ENCODE measurements at regions not wholly inside any gene's neighbourhood (a gene's known extent, or its start where the extent isn't known, plus 50 kb on each side); places are given as distances from the start of the nearest gene placed in this dataset.
"Not testable (repeated sequence)": the region's sequence is repeated elsewhere in the genome, so short reads cannot be mapped to it uniquely, and the experiment has no call there.

GRCh38 chr20:53652090-53652858 lies 58.6 kb upstream of the ZNF217 start:
- H3K9me3 Mint-ChIP-seq (ENCODE audit: unreplicated experiment): no peaks in the 10 kb centered on the region
- H3K4me3 Mint-ChIP-seq (ENCODE audit: unreplicated experiment): no peak overlapping the region
- H3K27me3 Mint-ChIP-seq (ENCODE audit: unreplicated experiment): no peaks in the 10 kb centered on the region
- peaks cover 4% of the 10 kb centered on the region for H3K4me1 Mint-ChIP-seq (ENCODE audit: unreplicated experiment)
- TF ChIP-seq CTCF (IDR thresholded peaks at IDR 0.05; ENCODE audit: unreplicated experiment): no peak
- no peaks in the 10 kb centered on the region for H3K36me3 Mint-ChIP-seq (ENCODE audit: low read depth, unreplicated experiment)
- no peak overlapping the region for H3K27ac Mint-ChIP-seq (ENCODE audit: unreplicated experiment)
- DNase-seq (ENCODE audit: low spot score): no peak

- H3K4me1 Mint-ChIP-seq (ENCODE audit: unreplicated experiment); H3K27me3 Mint-ChIP-seq (ENCODE audit: unreplicated experiment); H3K4me3 Mint-ChIP-seq (ENCODE audit: unreplicated experiment); H3K9me3 Mint-ChIP-seq (ENCODE audit: unreplicated experiment); DNase-seq (ENCODE audit: low spot score); H3K27ac Mint-ChIP-seq (ENCODE audit: unreplicated experiment); H3K36me3 Mint-ChIP-seq (ENCODE audit: low read depth, unreplicated experiment): not testable (repeated sequence)
Observed at GRCh38 chr20:53649493-53649892, 55.9 kb upstream of the ZNF217 start.

GRCh38 chr20:53647286-53647821 lies 53.7 kb upstream of the ZNF217 start:
- H3K4me1 Mint-ChIP-seq (ENCODE audit: unreplicated experiment): peaks cover 12% of the 10 kb centered on the region
- no peaks in the 10 kb centered on the region for H3K36me3 Mint-ChIP-seq (ENCODE audit: low read depth, unreplicated experiment)
- H3K9me3 Mint-ChIP-seq (ENCODE audit: unreplicated experiment): no peaks in the 10 kb centered on the region
- no peak for TF ChIP-seq CTCF (IDR thresholded peaks at IDR 0.05; ENCODE audit: unreplicated experiment)
- no peak overlapping the region for H3K4me3 Mint-ChIP-seq (ENCODE audit: unreplicated experiment)
- DNase-seq (ENCODE audit: low spot score): no peak
- no peaks in the 10 kb centered on the region for H3K27me3 Mint-ChIP-seq (ENCODE audit: unreplicated experiment)
- H3K27ac Mint-ChIP-seq (ENCODE audit: unreplicated experiment): no peak overlapping the region

GRCh38 chr20:53646550-53646949 lies 52.9 kb upstream of the ZNF217 start:
- peaks cover 13% of the 10 kb centered on the region for H3K4me1 Mint-ChIP-seq (ENCODE audit: unreplicated experiment)
- H3K36me3 Mint-ChIP-seq (ENCODE audit: low read depth, unreplicated experiment): no peaks in the 10 kb centered on the region
- no peak overlapping the region for H3K27ac Mint-ChIP-seq (ENCODE audit: unreplicated experiment)
- no peaks in the 10 kb centered on the region for H3K27me3 Mint-ChIP-seq (ENCODE audit: unreplicated experiment)
- H3K9me3 Mint-ChIP-seq (ENCODE audit: unreplicated experiment): no peaks in the 10 kb centered on the region
- no peak overlapping the region for H3K4me3 Mint-ChIP-seq (ENCODE audit: unreplicated experiment)
- no peak for TF ChIP-seq CTCF (IDR thresholded peaks at IDR 0.05; ENCODE audit: unreplicated experiment)
- DNase-seq (ENCODE audit: low spot score): no peak

- Mint-ChIP-seq H3K36me3 (ENCODE audit: low read depth, unreplicated experiment) (no peaks in the 10 kb centered on the region), H3K4me3 (ENCODE audit: unreplicated experiment) (no peak overlapping the region), H3K4me1 (ENCODE audit: unreplicated experiment) (peaks cover 13% of the 10 kb centered on the region), H3K9me3 (ENCODE audit: unreplicated experiment) (no peaks in the 10 kb centered on the region), H3K27ac (ENCODE audit: unreplicated experiment) (no peak overlapping the region), H3K27me3 (ENCODE audit: unreplicated experiment) (no peaks in the 10 kb centered on the region)
- TF ChIP-seq CTCF (IDR thresholded peaks at IDR 0.05; ENCODE audit: unreplicated experiment): no peak
- no peak for DNase-seq (ENCODE audit: low spot score)
Observed at GRCh38 chr20:53645582-53645897, 51.9 kb upstream of the ZNF217 start.

GRCh38 chr20:53644108-53644507 lies 50.5 kb upstream of the ZNF217 start:
- H3K4me1 Mint-ChIP-seq (ENCODE audit: unreplicated experiment): peaks cover 13% of the 10 kb centered on the region
- H3K4me3 Mint-ChIP-seq (ENCODE audit: unreplicated experiment); DNase-seq (ENCODE audit: low spot score); H3K27me3 Mint-ChIP-seq (ENCODE audit: unreplicated experiment); H3K9me3 Mint-ChIP-seq (ENCODE audit: unreplicated experiment); H3K27ac Mint-ChIP-seq (ENCODE audit: unreplicated experiment); H3K36me3 Mint-ChIP-seq (ENCODE audit: low read depth, unreplicated experiment): not testable (repeated sequence)
